Stimulated activated CD8-positive, alpha-beta memory T cell treated with anti-CD3 and anti-CD28 coated beads, Interleukin-15, amount 100 ng/mL, for 24 hours (primary cell): ENCODE measurements at regions not wholly inside any gene's neighbourhood (a gene's known extent, or its start where the extent isn't known, plus 50 kb on each side); places are given as distances from the start of the nearest gene placed in this dataset.

ENCODE experiments used
- DNase-seq: peaks from one replicate; pipeline ENCODE4 v3.0.0-alpha.2; 2020; ENCODE audit warnings: low read depth

DNA sequence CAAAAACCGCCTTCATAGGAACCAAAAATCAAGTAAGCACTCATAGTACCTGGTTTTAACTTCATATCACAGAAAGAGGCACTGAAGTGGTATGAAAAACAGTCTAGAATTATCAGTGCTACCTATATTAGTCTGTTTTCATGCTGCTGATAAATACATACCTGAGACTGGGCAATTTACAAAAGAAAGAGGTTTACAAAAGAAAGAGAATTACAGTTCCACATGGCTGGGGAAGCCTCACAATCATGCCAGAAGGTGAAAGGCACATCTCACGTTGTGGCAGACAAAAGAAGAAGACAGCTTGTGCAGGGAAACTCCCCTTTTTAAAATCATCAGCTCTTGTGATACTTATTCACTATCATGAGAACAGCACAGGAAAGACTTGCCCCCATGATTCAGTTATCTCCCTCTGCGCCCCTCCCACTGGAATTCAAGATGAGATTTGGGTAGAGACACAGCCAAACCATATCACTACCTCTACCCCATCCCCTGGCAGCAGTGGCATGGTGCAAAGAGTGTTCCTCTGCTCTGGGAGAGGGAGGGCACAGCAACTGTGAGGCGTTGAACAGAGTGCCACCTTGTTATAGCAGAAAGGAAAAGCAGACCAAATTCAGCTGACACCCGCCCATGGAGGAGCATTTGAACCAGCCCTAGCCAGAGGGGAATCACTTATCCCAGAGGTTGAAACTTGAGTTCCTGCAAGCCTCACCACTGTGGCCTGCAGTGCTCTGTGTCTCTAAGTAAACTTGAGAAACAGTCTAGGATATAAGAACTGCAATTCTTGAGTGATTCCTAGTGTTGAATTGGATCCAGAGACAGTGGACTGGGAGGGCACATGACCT is 61.9 kb upstream of the PTPRZ1 start:
- DNase-seq, result no peak

GRCh38 chr7:121807078-121807477 is 65.9 kb upstream of the PTPRZ1 start:
- no peak for DNase-seq

- no peak for DNase-seq
These were observed 69.9 kb upstream of the PTPRZ1 start for GRCh38 chr7:121803039-121803438.

- no peak for DNase-seq
These were observed 71.9 kb upstream of the PTPRZ1 start for GRCh38 chr7:121800916-121801675.

DNA sequence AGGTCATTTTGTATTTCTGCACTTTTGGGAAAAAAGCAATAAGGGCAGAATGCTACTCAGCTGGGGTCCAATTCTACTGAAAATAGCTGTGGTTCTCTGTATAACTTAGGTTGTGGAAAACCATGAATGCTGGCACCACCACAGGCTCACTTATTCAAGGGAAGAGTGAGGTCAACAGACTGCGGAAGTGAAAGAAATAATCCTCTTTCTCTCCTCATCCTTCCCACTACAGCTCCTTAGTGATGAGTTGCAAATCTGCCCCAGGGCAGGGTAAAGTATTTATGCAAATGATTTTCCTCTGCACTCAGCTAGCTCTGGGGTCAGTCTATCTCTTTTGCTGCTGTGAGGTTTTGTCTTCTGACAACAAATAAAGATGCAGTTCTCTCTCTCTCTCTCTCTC is 74.1 kb upstream of the PTPRZ1 start:
- no peak for DNase-seq

DNA sequence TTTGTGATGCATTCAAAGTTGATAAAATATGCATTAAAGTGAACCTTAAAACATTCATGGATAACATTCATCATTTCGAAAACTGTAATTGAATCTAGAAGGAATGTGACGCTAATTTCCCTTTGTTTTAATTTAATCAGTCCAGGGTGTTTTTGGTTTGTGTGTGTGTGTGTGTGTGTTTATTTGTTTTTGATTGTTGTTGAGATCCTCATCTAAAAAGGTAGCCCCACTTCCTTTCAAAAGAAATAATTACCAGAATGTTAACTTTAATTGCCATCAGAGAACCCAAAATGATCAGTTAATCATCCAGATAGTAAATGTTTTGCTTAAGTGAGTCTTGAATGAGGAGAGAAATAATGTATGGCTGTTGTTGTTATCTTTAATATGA is 74.5 kb upstream of the PTPRZ1 start:
- no peak for DNase-seq

DNA sequence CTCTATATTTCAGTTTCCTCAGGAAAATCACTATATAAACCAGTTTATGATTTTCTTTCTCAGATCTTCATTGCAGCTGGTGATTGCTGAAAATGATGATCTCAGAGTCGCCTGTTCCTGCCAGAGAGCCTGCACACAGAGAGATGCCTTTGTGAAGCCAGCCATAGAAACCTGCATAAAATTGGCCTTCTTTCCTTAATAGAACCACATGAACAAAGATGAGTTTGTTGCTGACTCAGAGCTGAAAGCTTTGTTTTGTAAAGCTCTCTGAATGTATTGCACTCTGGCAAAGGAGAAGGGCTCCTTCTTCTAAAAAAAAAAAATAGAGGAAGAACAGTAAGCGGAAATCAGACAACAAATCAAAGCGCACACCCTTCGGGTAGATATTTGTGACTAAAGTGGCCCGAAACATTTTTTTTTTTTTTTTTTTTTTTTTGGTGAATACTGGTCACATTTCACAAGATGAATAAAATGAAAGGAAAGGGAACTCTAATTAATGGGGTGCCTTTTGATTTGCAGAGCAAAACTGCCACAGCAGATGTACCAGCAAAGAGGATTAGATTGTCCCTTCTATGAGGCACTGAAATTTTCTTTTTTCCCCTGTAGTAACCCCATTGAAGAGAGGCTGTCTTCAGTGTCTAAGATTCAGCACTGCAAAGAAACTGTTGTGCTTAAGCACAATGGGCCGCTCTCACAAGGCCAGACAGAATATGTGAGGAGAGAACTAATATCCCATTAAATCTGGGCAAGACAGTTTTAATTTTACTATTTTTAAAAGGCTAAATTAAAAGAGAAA is 75.1 kb upstream of the PTPRZ1 start:
- no peak for DNase-seq

- DNase-seq, result no peak
These were observed 75.9 kb upstream of the PTPRZ1 start for GRCh38 chr7:121796936-121797656.

GRCh38 chr7:121796381-121796780 is 76.6 kb upstream of the PTPRZ1 start:
- no peak for DNase-seq

DNA sequence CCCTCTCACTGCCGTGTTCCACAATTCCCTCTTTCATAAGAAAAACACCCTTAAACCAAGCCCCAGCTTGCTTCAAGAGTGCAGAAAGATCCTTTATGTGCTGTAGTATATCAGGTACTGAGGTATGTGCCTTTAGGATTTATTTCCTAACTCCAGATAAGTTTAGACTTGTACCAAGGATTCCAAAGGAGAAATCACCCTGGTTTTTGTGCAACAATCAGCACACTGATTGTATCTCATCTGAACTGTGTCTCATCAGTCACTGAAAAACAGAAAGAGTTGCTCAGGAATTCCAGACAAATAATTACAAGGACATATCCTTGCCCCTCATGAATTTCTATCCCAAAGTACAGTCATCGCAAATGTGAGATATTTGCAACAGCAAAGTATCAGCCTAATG is 77.2 kb upstream of the PTPRZ1 start:
- no peak for DNase-seq

GRCh38 chr7:121793716-121794115 is 79.2 kb upstream of the PTPRZ1 start:
- no peak for DNase-seq

- no peak for DNase-seq
These were observed 95.3 kb upstream of the PTPRZ1 start for GRCh38 chr7:121777672-121778071.

DNA sequence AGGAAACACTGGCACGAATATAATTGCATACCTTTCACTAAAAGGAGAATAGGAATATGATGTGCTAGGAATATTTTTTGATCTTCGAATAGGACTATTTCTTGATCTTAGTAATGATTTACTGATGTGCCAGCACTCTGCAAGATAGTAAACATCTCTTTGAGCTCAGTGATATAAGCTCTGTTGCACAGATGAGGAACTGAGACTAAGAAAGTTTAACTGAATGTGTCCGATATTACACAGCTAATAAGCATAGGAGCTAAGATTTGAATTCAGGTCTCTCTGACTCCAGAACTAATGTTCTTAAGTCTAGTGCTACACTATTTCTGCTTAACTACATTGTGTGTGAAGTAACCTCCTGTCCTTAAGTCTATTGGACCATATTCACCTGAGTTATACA is 98.4 kb upstream of the PTPRZ1 start:
- no peak for DNase-seq

DNA sequence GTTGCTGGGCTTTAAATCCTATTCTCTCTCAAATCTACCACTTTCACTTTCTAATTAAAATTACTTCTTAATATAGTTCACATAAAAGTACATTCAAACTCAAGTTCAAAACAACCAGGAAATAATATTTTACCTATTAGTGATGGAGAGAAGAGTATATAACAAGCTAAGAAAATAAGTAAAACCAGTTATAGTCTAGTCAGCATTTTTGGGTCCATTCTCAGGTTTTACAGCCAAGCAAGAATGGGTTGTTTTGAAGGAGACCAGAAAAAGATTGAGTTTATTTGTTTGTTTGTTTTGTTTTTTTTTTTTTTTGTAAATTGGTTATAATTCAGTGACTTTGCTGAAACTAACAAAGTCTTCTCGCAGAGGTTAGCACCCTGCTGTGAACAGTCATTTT is 106.3 kb upstream of the PTPRZ1 start:
- DNase-seq, result no peak

DNA sequence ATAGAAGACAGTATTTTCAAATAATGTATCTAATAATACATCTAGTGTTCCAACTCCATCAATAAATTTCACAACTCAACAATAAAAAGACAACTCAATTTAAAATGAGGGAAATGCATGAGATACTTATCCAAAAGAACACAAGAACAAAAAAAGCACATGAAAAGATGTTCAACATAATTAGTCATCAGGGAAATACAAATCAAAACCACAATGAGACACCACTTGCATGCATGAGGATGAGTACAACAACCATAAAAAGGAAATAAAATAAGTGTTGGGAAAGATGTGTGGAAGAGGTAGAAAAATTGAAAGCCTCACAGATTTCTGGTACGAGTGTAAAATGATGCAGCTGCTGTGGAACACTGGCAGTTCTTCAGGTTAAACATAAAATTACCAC is 111.6 kb upstream of the PTPRZ1 start:
- no peak for DNase-seq

- DNase-seq, result no peak
These were observed 117.0 kb upstream of the PTPRZ1 start for GRCh38 chr7:121755818-121756552.

- DNase-seq, result no peak
These were observed 117.7 kb upstream of the PTPRZ1 start for GRCh38 chr7:121755286-121755685.

DNA sequence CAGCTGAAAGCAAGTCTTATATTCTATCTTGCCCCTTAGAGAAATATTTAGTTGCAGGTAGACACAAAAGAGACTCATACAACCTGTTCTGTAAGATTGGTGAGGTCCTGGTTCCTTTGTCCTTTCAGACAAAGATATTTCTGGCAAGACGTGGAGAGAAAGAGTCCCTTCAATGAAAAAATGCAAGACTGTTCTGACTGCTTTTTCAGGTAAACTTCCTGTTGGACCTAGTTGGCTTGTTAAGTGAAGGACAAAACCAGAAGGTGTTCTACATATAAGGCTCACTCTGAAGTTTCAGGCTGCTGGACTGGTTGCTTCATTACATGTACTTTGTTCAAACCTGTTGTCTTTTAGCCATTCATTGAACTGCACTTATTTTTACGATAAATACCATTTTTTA is 119.0 kb upstream of the PTPRZ1 start:
- no peak for DNase-seq

GRCh38 chr7:121752706-121753105 is 120.3 kb upstream of the PTPRZ1 start:
- DNase-seq, result no peak

DNA sequence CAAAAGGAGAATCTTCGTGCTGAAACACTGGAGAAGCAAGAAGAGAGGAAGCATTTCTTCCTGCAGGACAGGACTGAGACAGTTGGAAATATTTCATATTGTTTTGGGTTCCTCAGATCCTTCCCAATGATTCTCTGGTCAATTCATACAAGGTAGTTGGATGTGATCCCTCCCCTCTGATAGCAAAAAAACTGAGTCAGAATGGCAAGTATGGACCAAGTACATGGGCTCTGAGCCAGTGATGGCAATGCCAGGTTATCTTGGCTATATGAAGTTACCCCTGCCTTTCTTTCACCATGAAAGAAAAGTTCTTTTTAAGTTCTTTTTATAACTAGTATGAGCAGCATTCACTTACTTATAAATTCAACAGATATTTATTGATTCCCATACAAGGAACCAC is 124.4 kb upstream of the PTPRZ1 start:
- no peak for DNase-seq

GRCh38 chr7:121745856-121746255 is 127.1 kb upstream of the PTPRZ1 start:
- no peak for DNase-seq
